Common myeloid progenitor, CD34-positive (primary cell): ENCODE measurements at regions not wholly inside any gene's neighbourhood (a gene's known extent, or its start where the extent isn't known, plus 50 kb on each side); places are given as distances from the start of the nearest gene placed in this dataset.
A peak's percentile ranks its signal among the peaks of the same experiment; 100 is the strongest.

Source experiments
- CTCF ChIA-PET: fragments of 350-600 bp; sonication (Branson Sonifier 250); formaldehyde crosslinking; loops from one replicate; lab custom pipeline; 2021; ENCODE audit warnings: antibody characterized with exemption; lab: Charles Lee
- POLR2A ChIA-PET: fragments of 350-600 bp; sonication (Branson Sonifier 250); formaldehyde crosslinking; loops from one replicate; lab custom pipeline; 2021; ENCODE audit warnings: antibody characterized with exemption; lab: Charles Lee
- DNase-seq, 3 donors: peaks; one replicate each; pipeline versions ENCODE4 v3.0.0 to v3.0.0-alpha.2; 2013
- H3K27ac ChIP-seq, 2 experiments: 1 replicate in 1 of 2; 2 replicates in 1 of 2; pipeline ENCODE4 v1.7.0; 2013; ENCODE audit warnings: inconsistent platforms in 2 of 2, low read length in 2 of 2, mild to moderate bottlenecking in 2 of 2, low read depth in 1 of 2, moderate library complexity in 1 of 2; ENCODE audit not compliant: severe bottlenecking in 2 of 2, insufficient read depth in 1 of 2, poor library complexity in 1 of 2
- H3K27me3 ChIP-seq, 5 experiments: replicated peaks in 2 of 5; 1 replicate in 3 of 5; 2 replicates in 2 of 5; pipeline versions ENCODE4 v1.6.1 to v1.7.0; 2013; ENCODE audit warnings: low read length in 4 of 5, mild to moderate bottlenecking in 2 of 5, moderate library complexity in 2 of 5, inconsistent platforms in 1 of 5; ENCODE audit not compliant: insufficient read depth in 5 of 5, control insufficient read depth in 4 of 5
- H3K36me3 ChIP-seq, 4 experiments: 1 replicate in 2 of 4; 2 replicates in 2 of 4; pipeline versions ENCODE4 v1.6.1 to v1.7.0; 2013; ENCODE audit warnings: low read length in 3 of 4, control low read depth in 1 of 4, mild to moderate bottlenecking in 1 of 4; ENCODE audit not compliant: control insufficient read depth in 4 of 4, insufficient read depth in 4 of 4
- H3K4me1 ChIP-seq, 4 experiments: 1 replicate in 3 of 4; 2 replicates in 1 of 4; pipeline versions ENCODE4 v1.6.1 to v1.7.1; 2013; ENCODE audit warnings: low read length in 3 of 4, mild to moderate bottlenecking in 3 of 4, control low read depth in 1 of 4, inconsistent platforms in 1 of 4, moderate library complexity in 1 of 4; ENCODE audit not compliant: control insufficient read depth in 4 of 4, insufficient read depth in 4 of 4; ENCODE audit errors: control extremely low read depth in 1 of 4
- H3K4me3 ChIP-seq, 7 experiments: 1 replicate in 4 of 7; 2 replicates in 3 of 7; pipeline versions ENCODE4 v1.5.1 to v1.7.0; 2013; ENCODE audit warnings: mild to moderate bottlenecking in 7 of 7, low read length in 6 of 7, moderate library complexity in 6 of 7, inconsistent platforms in 2 of 7, low read depth in 2 of 7, control low read depth in 1 of 7; ENCODE audit not compliant: insufficient read depth in 4 of 7, control insufficient read depth in 1 of 7; ENCODE audit errors: extremely low read depth in 1 of 7
- H3K9me3 ChIP-seq, 5 experiments: 1 replicate in 4 of 5; 2 replicates in 1 of 5; pipeline versions ENCODE4 v1.6.1 to v1.7.1; 2013; ENCODE audit warnings: low read length in 4 of 5, mild to moderate bottlenecking in 2 of 5, inconsistent platforms in 1 of 5, low read depth in 1 of 5, moderate library complexity in 1 of 5; ENCODE audit not compliant: control insufficient read depth in 4 of 5, insufficient read depth in 2 of 5; ENCODE audit errors: control extremely low read depth in 1 of 5
- whole genome bisulfite sequencing: methylation state at CpG from one replicate; pipeline ENCODE4 v1.1.5; 2013; ENCODE audit not compliant: insufficient coverage; 5-methylcytosine and 5-hydroxymethylcytosine counted together

DNA sequence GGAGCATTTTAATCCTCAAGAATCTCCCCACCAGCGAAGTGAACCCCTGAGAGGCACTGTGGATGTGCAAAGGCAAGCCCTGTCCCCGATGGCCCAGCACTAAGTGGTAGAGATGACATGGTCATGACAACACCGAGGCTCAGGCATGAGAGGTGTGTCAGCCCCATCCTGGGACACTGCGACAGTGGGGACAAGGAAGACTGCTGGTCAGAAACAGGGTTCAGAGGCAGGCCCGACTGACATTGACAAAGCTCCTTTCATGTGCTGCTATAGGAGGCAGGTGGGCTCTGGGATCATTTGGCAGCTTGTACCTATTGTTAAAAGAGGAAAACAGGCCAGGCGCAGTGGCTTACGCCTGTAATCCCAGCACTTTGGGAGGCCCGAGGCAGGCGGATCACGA lies 54.3 kb upstream of the MYEOV start:
- Histone ChIP-seq H3K36me3 (no peaks in the 10 kb centered on the region), H3K9me3 (no peaks in the 10 kb centered on the region), H3K27me3 (peaks cover 0 to 4% (median 0%) of the 10 kb centered on the region in 5 experiments), H3K4me3 (no peak overlapping the region), H3K4me1 (peaks cover 1 to 13% (median 10%) of the 10 kb centered on the region in 4 experiments), H3K27ac (no peak overlapping the region)
- ChIA-PET POLR2A (no interaction called here), CTCF (no interaction called here)
- no peak for DNase-seq
- WGBS, result 97% methylated on average over 7 of the region's 10 CpGs

DNA sequence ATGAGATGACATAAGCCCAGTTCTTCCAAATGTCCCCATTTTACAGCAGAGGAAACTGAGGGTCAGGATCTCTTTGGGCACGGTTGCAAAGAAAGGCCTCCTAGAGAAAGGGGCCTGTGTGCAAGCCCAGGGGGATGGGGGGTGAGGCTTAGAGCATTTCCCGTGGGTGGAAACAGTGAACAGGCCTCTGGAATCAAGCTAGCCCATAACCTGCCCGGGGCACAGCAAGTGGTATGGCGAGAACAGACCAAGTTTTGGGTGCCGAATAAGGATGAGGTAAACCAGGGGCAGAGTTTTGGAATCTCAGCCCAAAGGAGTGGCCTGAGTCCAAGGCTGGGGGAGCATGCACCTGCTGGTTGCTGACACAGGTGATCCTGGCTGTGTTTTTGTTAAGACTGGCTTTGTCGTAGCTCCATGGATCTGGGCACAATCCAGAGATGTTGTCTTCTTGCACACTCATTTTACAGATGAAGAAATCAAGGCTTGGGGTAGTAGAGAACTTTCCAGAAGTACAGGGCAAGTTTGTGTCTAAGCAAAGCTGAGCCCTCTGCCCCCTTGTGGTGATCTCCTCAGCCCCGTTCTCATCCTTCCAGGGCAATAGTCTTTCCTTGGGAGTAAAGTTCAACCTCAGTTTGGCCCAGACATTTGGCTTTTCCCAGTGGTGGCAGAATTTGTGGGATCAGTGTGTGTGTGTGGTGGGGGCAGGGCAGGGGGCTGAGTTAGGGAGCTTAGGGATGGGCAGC lies 53.5 kb upstream of the MYEOV start:
- no peak overlapping the region for H3K27ac ChIP-seq
- H3K36me3 ChIP-seq, result no peaks in the 10 kb centered on the region
- H3K27me3 ChIP-seq, result no peaks in the 10 kb centered on the region
- DNase-seq, result peak; percentile 7 to 20 (median 14)
- H3K4me3 ChIP-seq, result no peak overlapping the region
- 100% methylated on average over 4 of the region's 7 CpGs for WGBS
- CTCF ChIA-PET, result no interaction called here
- no peaks in the 10 kb centered on the region for H3K9me3 ChIP-seq
- POLR2A ChIA-PET, result no interaction called here
- H3K4me1 ChIP-seq, result peaks cover 1 to 13% (median 10%) of the 10 kb centered on the region in 4 experiments

DNA sequence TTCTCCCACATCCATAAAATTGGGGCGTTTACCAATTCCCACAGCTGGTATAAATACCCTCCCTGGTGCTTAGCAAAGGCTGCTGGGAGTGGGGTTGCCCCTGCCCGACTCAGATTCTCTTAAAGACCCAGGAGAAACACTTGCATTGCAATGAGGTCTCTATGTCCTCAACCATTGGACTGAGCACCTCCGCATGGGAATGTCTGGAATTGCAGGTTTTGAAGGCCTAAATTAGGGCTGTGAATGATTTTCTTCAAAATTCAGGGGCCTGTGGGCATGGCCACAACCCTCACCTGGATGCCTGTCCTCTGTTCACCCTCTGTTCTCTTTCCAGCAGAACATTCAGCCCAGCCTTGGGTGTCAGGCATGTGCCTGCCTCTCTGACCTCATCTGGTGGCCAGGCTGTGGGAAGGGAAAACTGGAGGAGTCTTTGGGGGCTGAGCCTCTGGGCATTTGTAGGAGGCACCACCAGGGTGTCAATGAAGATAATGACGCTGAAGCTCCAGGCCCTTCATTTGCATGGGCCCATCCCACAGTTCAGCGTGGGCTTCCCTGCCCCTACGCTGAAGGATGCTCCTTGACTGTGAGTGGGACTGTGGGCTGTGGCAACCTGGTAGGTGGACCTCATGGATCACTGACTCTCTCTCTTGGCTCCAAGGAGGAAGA lies 52.7 kb upstream of the MYEOV start:
- Histone ChIP-seq H3K36me3 (no peaks in the 10 kb centered on the region), H3K9me3 (no peaks in the 10 kb centered on the region), H3K27ac (no peak overlapping the region), H3K4me3 (no peak overlapping the region), H3K4me1 (peaks cover 1 to 13% (median 10%) of the 10 kb centered on the region in 4 experiments), H3K27me3 (no peaks in the 10 kb centered on the region)
- no peak for DNase-seq
- WGBS, result 96% methylated on average over 5 of the region's 6 CpGs
- POLR2A ChIA-PET, result no interaction called here
- CTCF ChIA-PET, result no interaction called here

DNA sequence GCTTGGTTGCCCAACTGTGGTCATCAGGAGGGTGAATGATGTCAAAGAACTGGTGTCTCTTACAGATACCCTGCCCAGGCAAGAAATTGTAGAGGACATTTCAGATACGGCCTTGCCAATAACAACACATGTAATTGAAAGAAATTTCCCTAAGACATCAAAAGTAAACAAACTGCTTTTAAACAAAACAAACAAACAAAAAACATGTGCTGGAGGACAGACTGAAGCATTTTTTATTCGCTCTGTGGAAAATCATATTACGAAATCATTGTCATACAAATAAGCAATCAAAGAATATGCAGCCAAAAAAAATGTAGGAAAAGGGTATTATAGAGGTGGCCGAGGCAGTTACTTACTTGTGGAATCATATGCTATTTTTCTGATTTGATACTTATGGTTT lies 52.1 kb upstream of the MYEOV start:
- Histone ChIP-seq H3K4me1 (peaks cover 1 to 13% (median 10%) of the 10 kb centered on the region in 4 experiments), H3K36me3 (no peaks in the 10 kb centered on the region), H3K27me3 (no peaks in the 10 kb centered on the region), H3K27ac (no peak overlapping the region), H3K4me3 (no peak overlapping the region), H3K9me3 (no peaks in the 10 kb centered on the region)
- ChIA-PET CTCF (interaction anchor here (0.7 to 1.2 kb wide), 3 partner anchors 11 to 15 kb away, joined by 3 read pairs; no protein-coding TSS in a partner anchor), POLR2A (interaction anchor here (0.6 to 1.0 kb wide), 4 partner anchors 17 to 75 kb away, joined by 3 to 5 read pairs (median 3); no protein-coding TSS in a partner anchor)
- DNase-seq, result no peak
- WGBS, result no CpG with 5 or more reads among the region's 4 CpGs

DNA sequence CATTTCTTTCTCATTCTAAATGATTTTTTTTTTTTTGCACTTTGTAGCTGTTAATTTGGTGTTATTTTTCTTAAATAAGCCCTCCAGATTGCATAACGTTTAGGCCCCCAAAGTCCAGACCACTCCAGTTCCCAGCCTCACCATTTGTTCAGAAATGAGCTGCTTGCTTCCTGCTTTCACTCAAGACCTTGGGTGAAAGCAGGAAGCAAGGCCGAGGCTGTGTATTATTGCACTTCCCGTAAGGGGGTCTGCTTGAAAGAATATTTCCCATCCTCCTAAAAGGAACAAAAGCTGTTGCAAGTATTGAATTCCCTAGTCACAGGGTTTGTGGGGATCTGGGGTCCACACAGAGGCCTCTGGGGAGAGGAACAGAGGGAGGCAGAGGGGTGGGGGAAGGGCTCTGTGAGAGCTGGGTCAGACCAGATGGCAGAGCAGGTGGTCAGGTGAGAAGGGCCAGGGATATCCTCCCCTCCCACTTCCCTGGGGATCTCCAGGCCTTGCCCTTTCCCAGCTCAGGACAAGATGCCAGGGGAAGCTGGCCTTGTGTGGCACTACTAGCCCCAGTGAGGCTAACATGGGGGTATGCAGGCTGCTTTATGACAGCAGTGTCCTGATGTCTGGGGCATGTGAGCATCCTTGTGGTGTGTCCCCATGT lies 51.6 kb upstream of the MYEOV start:
- H3K27me3 ChIP-seq, result no peaks in the 10 kb centered on the region
- no peak overlapping the region for H3K27ac ChIP-seq
- no peaks in the 10 kb centered on the region for H3K36me3 ChIP-seq
- peaks cover 1 to 13% (median 10%) of the 10 kb centered on the region in 4 experiments for H3K4me1 ChIP-seq
- ChIA-PET POLR2A (interaction anchor here (0.6 to 1.0 kb wide), 4 partner anchors 16 to 75 kb away, joined by 3 to 5 read pairs (median 3); no protein-coding TSS in a partner anchor), CTCF (interaction anchor here (0.7 to 1.2 kb wide), 3 partner anchors 10 to 15 kb away, joined by 3 read pairs; no protein-coding TSS in a partner anchor)
- H3K4me3 ChIP-seq, result no peak overlapping the region
- 0% methylated on average over 1 of the region's 3 CpGs for whole genome bisulfite sequencing
- no peaks in the 10 kb centered on the region for H3K9me3 ChIP-seq
- DNase-seq, result peak; percentile 21 to 62 (median 50)

DNA sequence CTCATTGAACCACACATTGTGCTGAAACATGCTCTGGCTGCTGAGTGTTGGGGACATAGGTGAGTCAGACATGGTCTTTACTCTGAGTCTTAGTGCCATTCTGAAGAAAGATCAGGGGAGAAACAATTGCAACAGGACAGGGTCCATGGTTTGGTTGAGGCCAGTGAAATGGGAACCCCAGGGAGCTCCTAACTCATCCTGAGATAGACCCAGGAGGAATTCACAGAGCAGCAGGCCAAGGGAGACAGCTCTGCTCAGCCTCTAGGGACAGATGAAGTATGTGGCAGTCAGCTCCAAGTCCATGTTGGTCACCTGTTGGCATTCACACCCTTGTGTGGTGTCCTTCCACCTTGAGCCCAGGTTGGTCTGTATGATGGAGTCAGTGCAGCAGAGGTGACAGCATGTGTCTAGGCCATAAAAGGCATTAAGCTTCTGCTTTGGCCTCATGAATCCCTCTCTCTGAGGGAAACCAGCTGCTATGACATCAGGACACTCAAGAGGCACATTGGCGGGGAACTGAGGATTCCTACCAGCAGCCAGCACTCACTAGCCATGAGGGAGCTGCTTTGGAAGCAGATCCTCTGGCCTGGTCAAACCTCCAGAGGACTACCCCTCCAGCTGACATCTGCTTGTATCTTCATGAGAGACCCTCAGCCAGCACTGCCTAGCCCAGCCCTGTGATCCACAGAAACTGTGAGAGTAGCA lies 50.3 kb upstream of the MYEOV start:
- DNase-seq, result no peak
- Histone ChIP-seq H3K27me3 (peaks cover 0 to under 1% (median 0%) of the 10 kb centered on the region in 5 experiments), H3K36me3 (no peaks in the 10 kb centered on the region), H3K9me3 (no peaks in the 10 kb centered on the region), H3K4me1 (peaks cover 1 to 13% (median 10%) of the 10 kb centered on the region in 4 experiments), H3K4me3 (no peak overlapping the region), H3K27ac (no peak overlapping the region)
- POLR2A ChIA-PET, result no interaction called here
- CTCF ChIA-PET, result interaction anchor here (1.0 to 1.5 kb wide), 4 partner anchors 9 to 142 kb away, joined by 3 to 6 read pairs (median 3); no protein-coding TSS in a partner anchor
- 100% methylated on average over 1 of the region's 1 CpG for WGBS
